ENCODE measurements at regions not wholly inside any gene's neighbourhood (a gene's known extent, or its start where the extent isn't known, plus 50 kb on each side); places are given as distances from the start of the nearest gene placed in this dataset.

GRCh38 chr3:19052874-19053273 lies 95.4 kb upstream of the KCNH8 start:
- TF ChIP-seq CTCF (IDR thresholded peaks at IDR 0.05) = no peak
- no peak for TF ChIP-seq POLR2A (IDR thresholded peaks at IDR 0.05)
- no peak for TF ChIP-seq POLR2AphosphoS5 (IDR thresholded peaks at IDR 0.05)

Data from sigmoid colon (tissue), 4 donors.